Adrenal gland (tissue), 9 donors: ENCODE measurements at regions not wholly inside any gene's neighbourhood (a gene's known extent, or its start where the extent isn't known, plus 50 kb on each side); places are given as distances from the start of the nearest gene placed in this dataset.

Source experiments
- DNase-seq, 7 donors: peaks; one replicate each; pipeline ENCODE4 v3.0.0-alpha.2; 2019 to 2020
- H3K27ac ChIP-seq, 5 donors: fragments of 200-600 bp; sonication (generic) in 4 of 5; 1 replicate in 3 of 5; 2 replicates in 2 of 5; pipeline versions ENCODE4 v1.5.1 to v1.8.0; 2016 to 2020; ENCODE audit warnings: mild to moderate bottlenecking in 1 of 5
- H3K27me3 ChIP-seq: fragments of 200-600 bp; 2 replicates; pipeline ENCODE4 v1.8.0; 2021
- H3K36me3 ChIP-seq, 2 donors: fragments of 200-600 bp; replicated peaks in 1 of 2; 1 replicate in 1 of 2; 2 replicates in 1 of 2; pipeline versions ENCODE4 v1.5.1 to v1.8.0; 2018 to 2022
- H3K4me1 ChIP-seq, 2 donors: fragments of 200-600 bp; replicated peaks in 1 of 2; 1 replicate in 1 of 2; 2 replicates in 1 of 2; pipeline versions ENCODE4 v1.5.1 to v1.8.0; 2018 to 2021
- H3K4me3 ChIP-seq, 4 donors: fragments of 200-600 bp; sonication (generic) in 3 of 4; one replicate each; pipeline ENCODE4 v1.5.1; 2016 to 2018
- H3K9me3 ChIP-seq, 3 donors: fragments of 200-600 bp; sonication (generic) in 1 of 3; replicated peaks in 1 of 3; 1 replicate in 2 of 3; 2 replicates in 1 of 3; pipeline versions ENCODE4 v1.5.1 to v1.8.0; 2016 to 2021
- CTCF ChIP-seq, 6 experiments: fragments of 450-650 bp in 4 of 6; fragments of 200-600 bp in 2 of 6; sonication (generic) in 1 of 6; IDR thresholded peaks; 1 replicate in 5 of 6; 2 replicates in 1 of 6; pipeline versions ENCODE4 v1.5.1 to v1.8.0; 2016 to 2021; ENCODE audit warnings: antibody characterized with exemption in 6 of 6, mild to moderate bottlenecking in 2 of 6, moderate library complexity in 1 of 6
- POLR2A ChIP-seq, 2 donors: fragments of 450-650 bp; IDR thresholded peaks; one replicate each; pipeline ENCODE4 v1.6.1; 2017; ENCODE audit warnings: antibody characterized with exemption in 2 of 2, mild to moderate bottlenecking in 2 of 2, moderate library complexity in 1 of 2
- WGBS, 4 donors: extraction: QIAGEN DNeasy Blood & Tissue Kit in 2 of 4; methylation state at CpG; one replicate each; pipeline versions ENCODE4 v1.1.5 to v1.1.7; 2013 to 2017; 5-methylcytosine and 5-hydroxymethylcytosine counted together
- intact Hi-C, 2 donors: fragments of 100-400 bp; cut with DNase I; formaldehyde crosslinking; loops; one replicate each; pipeline versions ENCODE4 v1.14.1 to v1.15.0; 2022 to 2023
- donor health status: healthy with polysubstance abuse.
- donor health status: Bipolar disorder and iron deficiency.
- donor health status: DM: yes; HTN: yes; CAD: no.
- donor health status: DM: no; HTN: no; CAD: no.
- donor health status: DM: no; HTN: no; CAD: no.

- Histone ChIP-seq H3K27ac (no peak overlapping the region), H3K36me3 (no peaks in the 10 kb centered on the region), H3K4me1 (no peaks in the 10 kb centered on the region), H3K27me3 (no peaks in the 10 kb centered on the region), H3K9me3 (no peaks in the 10 kb centered on the region), H3K4me3 (no peak overlapping the region)
- DNase-seq, result no peak
- 33 to 44% (median 37%) methylated on average over 1 of the region's 1 CpG for WGBS, 4 donors
- intact Hi-C loops, result no loop called here
- TF ChIP-seq CTCF (IDR thresholded peaks at IDR 0.05) (no peak), POLR2A (IDR thresholded peaks at IDR 0.05) (no peak)
Measured at GRCh38 chr5:3278643-3279042, 317.0 kb upstream of the IRX1 start.

GRCh38 chr5:3277590-3278196 lies 317.9 kb upstream of the IRX1 start:
- Histone ChIP-seq H3K4me1 (no peaks in the 10 kb centered on the region), H3K27me3 (no peaks in the 10 kb centered on the region), H3K9me3 (no peaks in the 10 kb centered on the region), H3K36me3 (no peaks in the 10 kb centered on the region), H3K4me3 (no peak overlapping the region), H3K27ac (no peak overlapping the region)
- no peak for DNase-seq
- no peak for TF ChIP-seq CTCF (IDR thresholded peaks at IDR 0.05)
- no peak for TF ChIP-seq POLR2A (IDR thresholded peaks at IDR 0.05)
- intact Hi-C loops, result no loop called here
- 15 to 19% (median 17%) methylated on average over 6 of the region's 6 CpGs for WGBS, 4 donors

- Histone ChIP-seq H3K27ac (no peak overlapping the region), H3K36me3 (no peaks in the 10 kb centered on the region), H3K4me1 (no peaks in the 10 kb centered on the region), H3K9me3 (no peaks in the 10 kb centered on the region), H3K27me3 (no peaks in the 10 kb centered on the region), H3K4me3 (no peak overlapping the region)
- 44 to 62% (median 54%) methylated on average over 7 of the region's 7 CpGs for WGBS, 4 donors
- DNase-seq, result no peak
- intact Hi-C loops, result no loop called here
- no peak for TF ChIP-seq CTCF (IDR thresholded peaks at IDR 0.05)
- no peak for TF ChIP-seq POLR2A (IDR thresholded peaks at IDR 0.05)
Measured at GRCh38 chr5:3276896-3277295, 318.7 kb upstream of the IRX1 start.

- no peaks in the 10 kb centered on the region for H3K4me1 ChIP-seq
Measured at GRCh38 chr5:3269395-3270169, 326.1 kb upstream of the IRX1 start.

More at GRCh38 chr5:3269395-3270169, 326.1 kb upstream of the IRX1 start:
- Histone ChIP-seq H3K27ac (no peak overlapping the region), H3K4me3 (no peak overlapping the region), H3K27me3 (no peaks in the 10 kb centered on the region), H3K36me3 (no peaks in the 10 kb centered on the region), H3K9me3 (no peaks in the 10 kb centered on the region)
- TF ChIP-seq CTCF (IDR thresholded peaks at IDR 0.05) (no peak), POLR2A (IDR thresholded peaks at IDR 0.05) (no peak)
- WGBS, 4 donors, result 78 to 83% (median 81%) methylated on average over 27 to 28 of the region's 28 CpGs
- intact Hi-C loops, result no loop called here
- no peak for DNase-seq
